NCI-H524 treated with DMSO at 0.1 percent for 48 hours (cell line): ENCODE measurements at regions not wholly inside any gene's neighbourhood (a gene's known extent, or its start where the extent isn't known, plus 50 kb on each side); places are given as distances from the start of the nearest gene placed in this dataset.
"Not testable (repeated sequence)": the region's sequence is repeated elsewhere in the genome, so short reads cannot be mapped to it uniquely, and the experiment has no call there.

ENCODE experiments used
- DNase-seq: peaks from one replicate; lab custom pipeline; 2025; lab: John Stamatoyannopoulos, UW

GRCh38 chr2:59798687-59799232 lies 754.7 kb downstream of the BCL11A start:
- no peak for DNase-seq

- DNase-seq = no peak
Measured at GRCh38 chr2:59791004-59791618, 762.3 kb downstream of the BCL11A start.

- DNase-seq = no peak
Measured at GRCh38 chr2:59790186-59791003, 763.1 kb downstream of the BCL11A start.

GRCh38 chr2:59789523-59789922 lies 763.9 kb downstream of the BCL11A start:
- DNase-seq = no peak

- DNase-seq = no peak
Measured at GRCh38 chr2:59787095-59787494, 766.4 kb downstream of the BCL11A start.

- DNase-seq = no peak
Measured at GRCh38 chr2:59786684-59787083, 766.8 kb downstream of the BCL11A start.

- no peak for DNase-seq
Measured at GRCh38 chr2:59779571-59779970, 773.9 kb downstream of the BCL11A start.

- DNase-seq = no peak
Measured at GRCh38 chr2:59777120-59777519, 776.3 kb downstream of the BCL11A start.

GRCh38 chr2:59776726-59777008 lies 776.8 kb downstream of the BCL11A start:
- no peak for DNase-seq

- no peak for DNase-seq
Measured at GRCh38 chr2:59774821-59775433, 778.5 kb downstream of the BCL11A start.

GRCh38 chr2:59770651-59771050 lies 782.8 kb downstream of the BCL11A start:
- no peak for DNase-seq

- DNase-seq = no peak
Measured at GRCh38 chr2:59761966-59762365, 791.5 kb downstream of the BCL11A start.

- DNase-seq = no peak
Measured at GRCh38 chr2:59756150-59756549, 797.3 kb downstream of the BCL11A start.

- no peak for DNase-seq
Measured at GRCh38 chr2:59754011-59754735, 799.3 kb downstream of the BCL11A start.

- DNase-seq = no peak
Measured at GRCh38 chr2:59752512-59752911, 800.9 kb downstream of the BCL11A start.

- DNase-seq = no peak
Measured at GRCh38 chr2:59752071-59752470, 801.4 kb downstream of the BCL11A start.

- DNase-seq = not testable (repeated sequence)
Measured at GRCh38 chr2:59751214-59751613, 802.2 kb downstream of the BCL11A start.

GRCh38 chr2:59746291-59746690 lies 807.2 kb downstream of the BCL11A start:
- DNase-seq = no peak

GRCh38 chr2:59745085-59745484 lies 808.4 kb downstream of the BCL11A start:
- no peak for DNase-seq

GRCh38 chr2:59744436-59744835 lies 809.0 kb downstream of the BCL11A start:
- DNase-seq = no peak

- DNase-seq = no peak
Measured at GRCh38 chr2:59741840-59742239, 811.6 kb downstream of the BCL11A start.

GRCh38 chr2:59739166-59739565 lies 814.3 kb downstream of the BCL11A start:
- DNase-seq = no peak
